K562 (cell line): ENCODE measurements at regions not wholly inside any gene's neighbourhood (a gene's known extent, or its start where the extent isn't known, plus 50 kb on each side); places are given as distances from the start of the nearest gene placed in this dataset.

ENCODE experiments used
- ATAC-seq: fragments of 200-7000 bp; cut with Tn5 transposase; 3 replicates; pipeline ENCODE4 v1.9.1; 2020; ENCODE audit warnings: moderate library complexity
- BruUV-seq: library from RNA; stranded (reverse); fragments of 400-500 nt; replicated peaks from 2 replicates; lab custom pipeline; 2021; lab: Mats Ljungman, UMichigan
- CTCF ChIA-PET: fragments of 300-600 bp; formaldehyde crosslinking; extraction: SDS; loops from one replicate; lab custom pipeline; 2021; ENCODE audit warnings: low intra/inter-chr PET ratio; lab: Yijun Ruan, JAX
- POLR2A ChIA-PET: fragments of 300-600, 350-650 bp; sonication (Branson Sonifier 250); formaldehyde crosslinking; extraction: SDS; loops from one replicate; lab custom pipeline; 2021; ENCODE audit warnings: antibody characterized with exemption, inconsistent platforms; lab: Yijun Ruan, JAX
- DNase-seq, 4 experiments: peaks; one replicate each; pipeline versions ENCODE4 v3.0.0 to v3.0.0-alpha.2; 2011 to 2018; ENCODE audit warnings: low spot score in 3 of 4, mixed read lengths in 3 of 4; ENCODE audit errors: extremely low read depth in 1 of 4
- FAIRE-seq: peaks from 2 replicates; lab custom pipeline; 2011; peaks lifted over from hg19 to GRCh38; lab: Jason Lieb, UNC
- H2AFZ ChIP-seq: 2 replicates; pipeline ENCODE4 v1.6.0; 2011; ENCODE audit warnings: low read depth, low read length, control low read depth, inconsistent platforms
- H3K27ac ChIP-seq: fragments of 200-600 bp; 3 replicates; pipeline ENCODE4 v1.8.0; 2011; ENCODE audit warnings: low read depth, mild to moderate bottlenecking, control low read depth, inconsistent platforms, low read length, moderate library complexity, mixed read lengths; ENCODE audit errors: extremely low read depth
- H3K27me3 ChIP-seq, 2 experiments: fragments of 300-600 bp in 1 of 2; 2 replicates in 1 of 2; 3 replicates in 1 of 2; pipeline versions ENCODE4 v1.6.0 to v1.8.0; 2011; ENCODE audit warnings: inconsistent platforms in 2 of 2, low read length in 2 of 2, mild to moderate bottlenecking in 1 of 2, mixed read lengths in 1 of 2, moderate library complexity in 1 of 2; ENCODE audit not compliant: control insufficient read depth in 2 of 2, insufficient read depth in 2 of 2
- H3K36me3 ChIP-seq: fragments of 300-600 bp; 3 replicates; pipeline ENCODE4 v1.8.0; 2011; ENCODE audit warnings: mild to moderate bottlenecking, low read length, inconsistent platforms; ENCODE audit not compliant: control insufficient read depth, insufficient read depth
- H3K4me1 ChIP-seq, 2 experiments: fragments of 200-600 bp in 1 of 2; replicated peaks in 1 of 2; 2 replicates in 1 of 2; 3 replicates in 1 of 2; pipeline versions ENCODE4 v1.5.1 to v1.8.0; 2011; ENCODE audit warnings: inconsistent platforms in 2 of 2, low read length in 2 of 2, mild to moderate bottlenecking in 1 of 2, mixed read lengths in 1 of 2, moderate library complexity in 1 of 2; ENCODE audit not compliant: control insufficient read depth in 2 of 2, insufficient read depth in 2 of 2
- H3K4me2 ChIP-seq: 2 replicates; pipeline ENCODE4 v1.6.1; 2011; ENCODE audit warnings: low read length, control low read depth, inconsistent platforms, mixed read lengths; ENCODE audit not compliant: insufficient read depth
- H3K4me3 ChIP-seq: fragments of 200-600 bp; sonication (generic), shearing (Covaris generic); 2 replicates; pipeline ENCODE4 v1.5.1; 2016; ENCODE audit warnings: control low read depth, inconsistent platforms
- H3K79me2 ChIP-seq: fragments of 200-600 bp; 3 replicates; pipeline ENCODE4 v1.8.0; 2011; ENCODE audit warnings: low read length, inconsistent platforms; ENCODE audit not compliant: control insufficient read depth, insufficient read depth
- H3K9ac ChIP-seq, 2 experiments: 2 replicates each; pipeline versions ENCODE4 v1.6.0 to v1.6.1; 2011; ENCODE audit warnings: low read depth in 2 of 2, low read length in 2 of 2, control low read depth in 1 of 2, inconsistent platforms in 1 of 2, mild to moderate bottlenecking in 1 of 2, mixed read lengths in 1 of 2; ENCODE audit not compliant: insufficient read depth in 1 of 2
- H3K9me1 ChIP-seq: one replicate; pipeline ENCODE4 v1.6.0; 2011; ENCODE audit warnings: inconsistent platforms, mild to moderate bottlenecking, low read length, moderate library complexity; ENCODE audit not compliant: control insufficient read depth, insufficient read depth
- H3K9me3 ChIP-seq: replicated peaks from 2 replicates; pipeline ENCODE4 v1.5.1; 2011; ENCODE audit warnings: low read depth, low read length, inconsistent platforms; ENCODE audit not compliant: control insufficient read depth, insufficient read depth
- H4K20me1 ChIP-seq: replicated peaks from 2 replicates; pipeline ENCODE4 v1.6.1; 2011; ENCODE audit warnings: low read length, inconsistent platforms, mixed read lengths; ENCODE audit not compliant: control insufficient read depth, insufficient read depth
- CBX1 ChIP-seq: sonication (generic); IDR thresholded peaks from 2 replicates; pipeline ENCODE4 v1.6.1; 2016; ENCODE audit warnings: antibody characterized with exemption, low read depth, mild to moderate bottlenecking
- EWSR1 ChIP-seq: fragments of 450-650 bp; IDR thresholded peaks from 2 replicates; pipeline ENCODE4 v1.6.1; 2018; ENCODE audit warnings: borderline replicate concordance, mild to moderate bottlenecking, low read depth, moderate library complexity; ENCODE audit not compliant: partially characterized antibody
- HDAC3 ChIP-seq: fragments of 450-650 bp; IDR thresholded peaks from 2 replicates; pipeline ENCODE4 v1.6.1; 2018; ENCODE audit warnings: borderline replicate concordance, mild to moderate bottlenecking, moderate library complexity; ENCODE audit not compliant: partially characterized antibody
- HOXB6 ChIP-seq: fragments of 250-450 bp; sonication (Bioruptor Pico); IDR thresholded peaks from 2 replicates; pipeline ENCODE4 v1.5.1; 2022; ENCODE audit warnings: mild to moderate bottlenecking, borderline replicate concordance
- MCM5 ChIP-seq: fragments of 450-650 bp; IDR thresholded peaks from 2 replicates; pipeline ENCODE4 v1.6.1; 2016; ENCODE audit warnings: low read depth
- MXD1 ChIP-seq: fragments of 250-450 bp; sonication (Bioruptor Pico); IDR thresholded peaks from 2 replicates; pipeline ENCODE4 v1.8.0; 2021; ENCODE audit warnings: borderline replicate concordance, mild to moderate bottlenecking, moderate library complexity; ENCODE audit not compliant: poor library complexity, severe bottlenecking
- NFATC3 ChIP-seq: fragments of 450-650 bp; IDR thresholded peaks from 2 replicates; pipeline ENCODE4 v1.6.1; 2017; ENCODE audit warnings: mild to moderate bottlenecking
- NRF1 ChIP-seq, 2 experiments: fragments of 450-650 bp; IDR thresholded peaks in 1 of 2; conservative IDR thresholded peaks in 1 of 2; 2 replicates each; pipeline ENCODE4 v1.6.1; 2014; ENCODE audit warnings: mild to moderate bottlenecking in 2 of 2
- SETDB1 ChIP-seq: IDR thresholded peaks from one replicate; pipeline ENCODE4 v1.6.1; 2012; ENCODE audit warnings: low read length, control low read depth, inconsistent platforms
- SMAD1 ChIP-seq: fragments of 150-350 bp; IDR thresholded peaks from 2 replicates; pipeline ENCODE4 v1.6.1; 2014; ENCODE audit warnings: low read length, low read depth; ENCODE audit not compliant: partially characterized antibody
- SMAD2 ChIP-seq: fragments of 150-350 bp; IDR thresholded peaks from 2 replicates; pipeline ENCODE4 v1.6.1; 2014; ENCODE audit warnings: low read depth, mild to moderate bottlenecking, low read length
- TEAD1 ChIP-seq, 2 experiments: fragments of 450-650 bp in 1 of 2; sonication (generic) in 1 of 2; formaldehyde crosslinking; IDR thresholded peaks; 2 replicates each; pipeline versions ENCODE4 v1.4.0 to v1.8.0; 2020 to 2022; ENCODE audit warnings: mild to moderate bottlenecking in 2 of 2, missing genetic modification reagents in 1 of 2
- WHSC1 ChIP-seq: IDR thresholded peaks from one replicate; pipeline ENCODE4 v1.6.1; 2012; ENCODE audit warnings: low read length, control low read depth, inconsistent platforms
- ZBTB26 ChIP-seq: fragments of 450-650 bp; formaldehyde crosslinking; IDR thresholded peaks from 2 replicates; pipeline ENCODE4 v1.4.0; 2022; ENCODE audit warnings: missing genetic modification characterization
- ZBTB43 ChIP-seq: sonication (generic); formaldehyde crosslinking; IDR thresholded peaks from 2 replicates; pipeline ENCODE4 v1.8.0; 2023; ENCODE audit warnings: mild to moderate bottlenecking, missing genetic modification reagents
- ZNF398 ChIP-seq: fragments of 250-450 bp; sonication (Bioruptor Pico); IDR thresholded peaks from 2 replicates; pipeline ENCODE4 v1.8.0; 2021; ENCODE audit warnings: moderate library complexity, mild to moderate bottlenecking, inconsistent platforms
- ZNF444 ChIP-seq: fragments of 250-450 bp; sonication (Bioruptor Pico); IDR thresholded peaks from 2 replicates; pipeline ENCODE4 v1.4.0; 2020; ENCODE audit warnings: mild to moderate bottlenecking, moderate library complexity
- ZNF584 ChIP-seq: fragments of 200-800 bp; sonication (Bioruptor generic); IDR thresholded peaks from 2 replicates; pipeline ENCODE4 v1.6.1; 2016; ENCODE audit warnings: low read depth, mild to moderate bottlenecking, missing genetic modification characterization, missing compliant biosample characterization
- WGBS: fragments of 100-300 bp; shearing (Covaris generic); methylation state at CpG from one replicate; pipeline ENCODE4 v1.1.6; 2016; ENCODE audit warnings: low coverage, mixed read lengths; ENCODE audit not compliant: insufficient coverage; ENCODE audit errors: missing lambda C conversion rate; 5-methylcytosine and 5-hydroxymethylcytosine counted together
- in situ Hi-C: fragments of 300-500 bp; cut with MboI; formaldehyde crosslinking; loops from 4 replicates; pipeline ENCODE4 v1.15.0; 2018; ENCODE audit warnings: inconsistent platforms, mixed read lengths
- intact Hi-C: fragments of 100-400 bp; cut with micrococcal nuclease; formaldehyde crosslinking; loops from 2 replicates; pipeline ENCODE4 v1.14.2; 2022

GRCh38 chr18:30713299-30713698 lies 329.2 kb downstream of the DSC3 start:
- TF ChIP-seq SMAD2 (no peak), HDAC3 (no peak), NFATC3 (no peak), CBX1 (no peak), ZNF584 (CRISPR knock-in tag) (no peak), WHSC1 (no peak), MXD1 (CRISPR knock-in tag) (no peak), SETDB1 (no peak), MCM5 (no peak), ZBTB26 (CRISPR knock-in tag) (no peak), ZNF398 (CRISPR knock-in tag) (no peak), ZNF444 (no peak), EWSR1 (no peak), ZBTB43 (no peak), HOXB6 (CRISPR knock-in tag) (no peak), NRF1 (conservative IDR thresholded peaks at IDR 0.05 in 1 of 2, IDR thresholded peaks at IDR 0.05 in 1 of 2) (no peak), SMAD1 (no peak), TEAD1 (CRISPR knock-in tag; IDR thresholded peaks at IDR 0.05) (no peak)
- TF ChIP-seq, all 486 proteins: peak for 0
- Histone ChIP-seq H3K79me2 (no peaks in the 10 kb centered on the region), H3K36me3 (no peaks in the 10 kb centered on the region), H3K9me1 (no peaks in the 10 kb centered on the region), H3K9me3 (no peaks in the 10 kb centered on the region), H3K4me1 (no peaks in the 10 kb centered on the region; a peak in 1 of 5 replicates), H3K9ac (no peak overlapping the region), H2AFZ (no peak overlapping the region), H3K4me3 (no peak overlapping the region), H3K27me3 (no peaks in the 10 kb centered on the region), H3K4me2 (no peak overlapping the region), H4K20me1 (no peaks in the 10 kb centered on the region), H3K27ac (no peak overlapping the region)
- POLR2A ChIA-PET, result no interaction called here
- in situ Hi-C loops, result no loop called here
- no TSS peak for BruUV-seq
- intact Hi-C loops, result no loop called here
- no peak for ATAC-seq
- DNase-seq, result no peak
- no peak for FAIRE-seq
- CTCF ChIA-PET, result no interaction called here
- WGBS, result 23% methylated on average over 2 of the region's 2 CpGs
